Activated naive CD8-positive, alpha-beta T cell (primary cell): ENCODE measurements at regions not wholly inside any gene's neighbourhood (a gene's known extent, or its start where the extent isn't known, plus 50 kb on each side); places are given as distances from the start of the nearest gene placed in this dataset.

ENCODE experiments used
- H3K27ac Mint-ChIP-seq: one replicate; pipeline ENCODE4 v1.8.0; 2021; ENCODE audit warnings: mixed read lengths
- H3K27me3 Mint-ChIP-seq: one replicate; pipeline ENCODE4 v1.8.0; 2021; ENCODE audit warnings: mixed read lengths
- H3K36me3 Mint-ChIP-seq: one replicate; pipeline ENCODE4 v1.8.0; 2021; ENCODE audit warnings: mixed read lengths
- H3K4me1 Mint-ChIP-seq: one replicate; pipeline ENCODE4 v1.8.0; 2021; ENCODE audit warnings: low read depth, mixed read lengths
- H3K4me3 Mint-ChIP-seq: one replicate; pipeline ENCODE4 v1.8.0; 2021; ENCODE audit warnings: mild to moderate bottlenecking, mixed read lengths
- H3K9me3 Mint-ChIP-seq: one replicate; pipeline ENCODE4 v1.8.0; 2021; ENCODE audit warnings: low read depth, mixed read lengths

DNA sequence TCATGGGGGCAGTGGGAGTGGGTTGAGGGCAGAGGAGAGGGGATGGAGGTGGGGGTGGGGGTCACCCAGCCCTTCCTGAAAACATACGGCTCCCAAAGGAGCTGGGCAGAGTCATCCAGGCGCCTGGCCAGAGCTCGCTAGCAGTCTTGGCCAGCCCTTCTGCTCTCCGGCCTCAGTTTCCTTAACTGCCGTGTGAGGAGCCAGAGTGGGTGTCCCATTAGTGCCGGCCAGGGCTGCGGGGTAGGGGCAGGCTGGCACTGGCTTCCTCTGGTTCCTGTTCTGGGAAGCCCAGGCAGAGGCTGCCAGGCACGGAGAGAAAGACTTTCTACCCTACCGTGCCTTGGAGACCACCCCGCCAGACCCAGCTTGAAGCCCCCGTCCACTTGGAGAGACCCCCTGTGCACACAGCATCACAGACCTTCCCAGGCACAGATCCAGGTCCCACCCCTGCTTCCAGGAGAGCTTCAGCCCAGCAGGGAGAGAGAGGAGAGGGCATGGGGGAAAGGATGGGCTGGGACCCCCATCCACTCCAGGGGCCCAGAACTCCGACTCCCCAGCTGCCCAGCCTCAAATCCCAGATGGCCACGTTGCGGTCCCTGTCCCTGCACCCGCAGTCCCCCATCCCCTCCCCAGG lies 93.3 kb downstream of the RFLNA start:
- Mint-ChIP-seq H3K27me3 (no peaks in the 10 kb centered on the region), H3K4me1 (peaks cover 28% of the 10 kb centered on the region), H3K27ac (no peak overlapping the region), H3K4me3 (no peak overlapping the region), H3K36me3 (no peaks in the 10 kb centered on the region), H3K9me3 (no peaks in the 10 kb centered on the region)

DNA sequence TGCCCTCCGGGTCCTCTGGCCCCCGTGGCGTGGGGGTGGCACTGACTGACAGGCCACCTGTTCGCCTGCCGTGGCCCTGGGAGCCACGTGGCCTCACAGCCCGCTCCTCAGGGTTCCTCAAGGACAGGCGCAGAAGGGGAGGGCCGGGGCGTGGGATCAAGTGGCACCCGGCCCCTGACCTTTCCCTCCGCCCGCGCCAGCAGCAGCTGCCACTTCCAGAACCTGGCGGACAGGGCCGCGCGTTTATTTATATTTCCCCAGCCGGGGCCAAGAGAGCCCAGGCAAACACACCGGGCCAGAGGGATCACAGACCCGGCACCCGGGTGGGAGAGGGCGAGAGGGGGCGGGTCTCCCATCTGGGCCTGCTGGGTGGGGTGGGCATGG lies 92.6 kb downstream of the RFLNA start:
- no peak overlapping the region for H3K27ac Mint-ChIP-seq
- H3K9me3 Mint-ChIP-seq = no peaks in the 10 kb centered on the region
- no peaks in the 10 kb centered on the region for H3K27me3 Mint-ChIP-seq
- H3K4me1 Mint-ChIP-seq = peaks cover 27% of the 10 kb centered on the region
- no peak overlapping the region for H3K4me3 Mint-ChIP-seq
- H3K36me3 Mint-ChIP-seq = no peaks in the 10 kb centered on the region

DNA sequence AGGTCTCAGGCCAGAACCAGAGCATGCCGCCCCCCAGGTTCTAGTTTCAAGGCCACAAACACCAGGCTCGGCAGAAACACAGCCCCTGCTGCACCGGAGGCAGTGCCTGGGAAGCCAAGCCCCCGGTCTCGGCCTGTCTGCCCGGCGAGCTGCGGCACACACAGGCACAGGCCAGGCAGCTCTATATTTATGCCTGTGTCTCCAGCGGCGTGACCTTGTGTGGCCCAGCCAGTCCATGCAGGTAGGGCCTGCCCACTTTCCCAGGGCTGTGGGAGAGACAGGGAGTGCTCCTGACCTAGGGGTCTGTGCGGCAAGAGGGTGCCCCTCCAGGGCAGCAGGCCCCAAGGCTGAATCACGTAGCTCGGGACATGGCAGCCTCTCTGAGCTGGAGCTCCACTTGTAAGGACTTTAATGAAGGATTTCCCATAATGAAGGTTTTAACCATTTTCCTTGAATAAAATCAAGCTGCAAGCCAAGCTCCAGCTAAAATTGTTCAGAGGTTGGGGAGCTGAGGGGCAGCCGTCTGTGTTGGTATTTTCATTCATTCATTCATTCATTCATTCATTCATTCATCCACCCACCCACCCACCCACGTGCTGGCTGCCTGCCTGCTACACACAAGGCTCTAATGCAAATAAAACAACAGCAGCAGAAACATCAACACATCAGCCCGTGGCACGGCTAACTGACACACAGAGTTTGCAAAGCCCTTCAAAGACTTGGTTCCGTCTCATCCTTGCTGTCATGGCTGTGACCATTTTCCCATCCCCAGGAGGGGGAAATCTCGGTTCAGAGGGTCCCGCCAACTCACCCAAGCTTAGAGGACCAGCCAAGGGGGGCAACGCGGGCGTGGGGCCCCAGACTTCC lies 92.0 kb downstream of the RFLNA start:
- Mint-ChIP-seq H3K27me3 (no peaks in the 10 kb centered on the region), H3K4me3 (no peak overlapping the region), H3K4me1 (peaks cover 20% of the 10 kb centered on the region), H3K36me3 (no peaks in the 10 kb centered on the region), H3K9me3 (no peaks in the 10 kb centered on the region), H3K27ac (no peak overlapping the region)

DNA sequence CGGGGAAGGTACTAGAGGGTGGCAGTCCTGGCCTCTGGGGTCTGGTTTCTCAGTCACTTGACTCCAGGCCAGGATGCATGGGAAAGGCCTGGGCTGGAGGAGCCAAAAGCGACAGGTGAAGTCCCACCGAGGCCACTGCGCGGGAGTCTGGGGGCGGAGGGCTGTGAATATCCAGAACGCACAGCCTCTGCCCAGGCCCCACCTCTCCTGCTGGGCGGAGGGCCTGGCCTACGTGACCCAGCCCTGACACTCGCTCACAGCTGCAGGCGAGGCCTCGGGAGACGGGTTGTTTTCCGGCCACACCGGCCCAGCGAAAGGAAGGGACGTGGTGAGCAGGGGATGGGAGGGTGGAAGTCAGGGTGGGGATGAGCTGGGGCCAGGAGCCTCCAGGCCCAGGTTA lies 91.2 kb downstream of the RFLNA start:
- no peak overlapping the region for H3K27ac Mint-ChIP-seq

DNA sequence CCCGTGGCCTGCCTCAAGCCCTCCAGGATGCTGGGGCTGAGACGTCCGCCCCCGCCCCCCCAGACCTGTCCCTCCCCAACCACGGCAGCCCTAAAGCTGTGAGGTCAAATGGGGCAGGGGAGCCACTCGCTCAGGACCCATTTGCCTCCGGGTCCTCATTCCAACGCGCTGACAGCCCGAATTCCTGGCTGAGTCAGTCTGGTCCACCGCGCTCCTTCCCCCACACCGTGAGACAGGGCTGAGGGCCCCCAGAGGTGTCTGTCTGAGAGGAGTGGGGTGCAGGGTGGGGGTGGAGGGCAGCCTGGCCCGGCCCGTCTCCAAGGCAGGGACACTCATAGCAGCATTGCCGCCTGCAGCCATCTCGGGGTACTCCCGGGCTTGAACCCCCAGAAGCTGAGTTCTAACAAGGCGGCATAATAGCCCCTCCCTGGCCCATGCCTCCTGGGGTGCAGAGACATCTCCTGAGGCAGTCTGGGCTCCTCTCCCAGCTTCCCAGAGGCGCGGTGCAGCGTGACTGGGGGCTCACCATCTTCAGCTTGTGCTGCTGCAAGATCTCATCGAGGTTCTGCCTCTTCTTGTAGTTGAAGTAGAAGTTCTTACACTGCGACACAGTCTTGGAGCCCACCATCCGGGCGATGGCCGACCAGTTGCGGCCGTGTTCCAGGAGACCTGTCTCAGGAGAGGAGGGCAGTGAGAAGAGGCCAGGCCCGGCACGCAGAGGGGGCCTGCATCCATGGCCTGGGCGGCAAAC lies 90.5 kb downstream of the RFLNA start:
- Mint-ChIP-seq H3K27me3 (no peaks in the 10 kb centered on the region), H3K4me1 (peaks cover 8% of the 10 kb centered on the region), H3K36me3 (no peaks in the 10 kb centered on the region), H3K4me3 (no peak overlapping the region), H3K9me3 (no peaks in the 10 kb centered on the region), H3K27ac (no peak overlapping the region)

More for the DNA sequence above, 91.2 kb downstream of the RFLNA start:
- no peak overlapping the region for H3K4me3 Mint-ChIP-seq
- H3K9me3 Mint-ChIP-seq = no peaks in the 10 kb centered on the region
- no peaks in the 10 kb centered on the region for H3K27me3 Mint-ChIP-seq
- no peaks in the 10 kb centered on the region for H3K36me3 Mint-ChIP-seq
- peaks cover 12% of the 10 kb centered on the region for H3K4me1 Mint-ChIP-seq

DNA sequence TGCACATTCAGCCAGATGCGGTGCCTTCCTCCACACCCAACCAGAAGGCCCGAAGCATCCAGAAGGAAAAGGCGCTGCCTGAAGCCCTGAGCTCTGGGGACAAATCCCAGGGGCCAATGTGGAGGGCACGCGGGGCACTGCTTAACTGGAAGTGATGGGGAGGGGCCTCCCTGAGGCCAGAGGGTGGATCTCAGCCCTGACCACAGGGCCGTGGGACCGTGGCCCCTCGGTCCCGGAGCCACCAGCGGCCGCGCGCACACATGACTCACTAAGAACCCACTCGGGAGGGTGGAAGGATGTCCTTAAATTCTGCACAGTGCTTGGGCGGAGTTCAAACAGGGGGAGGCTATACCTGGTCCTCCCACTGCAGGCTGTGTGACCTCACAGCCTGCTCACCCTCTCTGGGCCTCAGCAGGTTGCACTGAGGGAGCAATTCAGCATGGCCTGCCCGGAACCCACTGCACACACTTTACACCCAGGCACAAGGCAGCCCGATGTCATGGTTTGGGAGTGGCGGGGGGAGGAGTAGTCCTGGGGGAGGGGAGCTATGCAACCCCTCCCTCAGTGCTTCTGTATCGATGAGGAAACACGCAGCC lies 89.5 kb downstream of the RFLNA start:
- Mint-ChIP-seq H3K36me3 (no peaks in the 10 kb centered on the region), H3K4me3 (no peak overlapping the region), H3K27me3 (no peaks in the 10 kb centered on the region), H3K27ac (no peak overlapping the region), H3K4me1 (no peaks in the 10 kb centered on the region), H3K9me3 (no peaks in the 10 kb centered on the region)

DNA sequence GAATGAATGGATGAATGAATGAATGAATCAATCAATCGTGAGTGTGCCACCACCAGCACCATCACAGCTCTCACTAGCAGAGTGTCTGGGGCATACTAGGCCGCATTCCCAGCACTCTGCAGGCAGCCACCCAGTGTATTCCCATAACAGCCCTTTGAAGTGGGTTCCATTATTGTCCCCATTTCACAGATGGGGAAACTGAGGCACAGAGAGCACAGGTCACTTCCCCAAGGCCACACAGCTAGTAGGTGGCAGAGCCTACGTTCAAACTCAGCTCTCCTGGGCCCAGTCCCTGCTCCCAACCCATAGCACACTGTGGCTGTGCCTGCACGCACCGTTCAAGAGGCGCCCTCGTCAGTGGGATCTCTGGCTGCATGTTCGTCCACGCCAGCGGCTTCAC lies 88.1 kb downstream of the RFLNA start:
- H3K27me3 Mint-ChIP-seq = no peaks in the 10 kb centered on the region
- no peak overlapping the region for H3K27ac Mint-ChIP-seq
- no peaks in the 10 kb centered on the region for H3K36me3 Mint-ChIP-seq
- H3K4me1 Mint-ChIP-seq = no peaks in the 10 kb centered on the region
- H3K9me3 Mint-ChIP-seq = no peaks in the 10 kb centered on the region
- no peak overlapping the region for H3K4me3 Mint-ChIP-seq

DNA sequence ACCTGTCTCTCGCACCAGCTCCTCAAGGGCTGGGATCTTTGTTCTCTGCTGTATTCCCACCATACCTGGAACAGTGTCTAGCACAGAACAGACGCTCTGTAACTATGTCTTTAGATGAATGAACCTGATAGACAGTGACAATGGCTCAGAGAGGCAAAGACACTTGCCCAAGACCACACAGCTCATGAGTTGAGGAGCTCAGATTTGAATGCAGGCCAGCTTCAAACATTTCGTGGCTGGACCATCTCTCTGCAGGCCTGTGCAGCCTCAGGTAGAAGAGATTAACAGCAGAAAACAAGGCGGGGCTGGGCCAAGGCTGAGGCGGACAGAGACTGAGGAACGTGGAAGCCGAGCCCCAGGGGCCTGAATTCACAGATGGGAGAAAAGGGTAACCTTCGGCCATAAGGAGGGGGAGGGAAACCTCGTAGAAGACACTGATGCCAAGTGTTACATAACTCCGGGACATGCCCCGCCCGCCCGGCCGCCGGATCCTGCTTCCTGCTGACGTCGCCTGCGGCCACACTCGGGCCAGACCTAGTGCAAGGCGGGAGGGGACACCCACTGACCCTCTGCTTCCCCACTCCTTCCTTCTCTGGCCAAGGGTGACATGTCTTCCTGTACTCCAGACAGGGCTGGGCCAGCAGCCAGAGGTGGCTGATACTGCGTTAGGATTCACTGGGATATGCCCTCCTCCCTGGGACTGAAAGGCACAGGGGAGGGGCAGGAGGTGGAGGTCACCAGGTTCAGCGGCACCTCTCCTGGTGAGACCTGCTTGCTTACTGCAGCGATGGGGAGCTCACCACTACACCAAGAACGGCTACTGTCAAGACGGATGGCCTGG lies 86.8 kb downstream of the RFLNA start:
- H3K27ac Mint-ChIP-seq = no peak overlapping the region

DNA sequence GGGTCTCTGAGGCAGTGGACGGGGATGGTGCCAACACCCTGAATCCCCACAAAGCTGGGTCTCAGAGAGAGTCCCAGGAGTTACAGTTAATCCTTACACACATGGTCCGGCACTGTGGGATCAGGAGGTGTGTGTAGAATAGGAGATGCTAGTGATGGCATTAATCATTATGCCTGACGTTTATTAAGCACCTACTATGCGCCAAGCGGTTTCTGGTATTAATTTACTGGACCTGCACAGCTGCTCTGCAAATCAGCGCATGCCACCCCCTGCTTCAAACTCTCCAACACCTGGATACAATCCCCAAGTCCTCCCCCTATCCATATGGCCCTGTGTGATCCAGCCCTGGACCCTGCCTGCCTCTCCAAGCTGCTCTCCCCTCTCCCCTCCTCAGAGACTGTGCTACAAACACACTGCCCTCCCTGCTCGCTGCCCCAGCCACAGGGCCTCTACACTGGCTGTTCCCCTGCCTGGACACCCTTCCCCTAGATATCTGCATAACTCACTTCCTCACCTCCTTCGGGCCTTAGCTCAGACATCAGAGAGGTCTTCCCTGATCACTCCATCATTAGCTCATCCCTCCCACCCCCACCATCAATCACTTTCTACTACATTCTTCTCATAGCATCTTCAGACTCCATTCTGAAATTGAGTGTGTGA lies 86.0 kb downstream of the RFLNA start:
- no peaks in the 10 kb centered on the region for H3K36me3 Mint-ChIP-seq
- no peaks in the 10 kb centered on the region for H3K4me1 Mint-ChIP-seq
- no peak overlapping the region for H3K27ac Mint-ChIP-seq
- no peaks in the 10 kb centered on the region for H3K27me3 Mint-ChIP-seq
- H3K4me3 Mint-ChIP-seq = no peak overlapping the region
- no peaks in the 10 kb centered on the region for H3K9me3 Mint-ChIP-seq

More for the DNA sequence above, 86.8 kb downstream of the RFLNA start:
- no peaks in the 10 kb centered on the region for H3K36me3 Mint-ChIP-seq
- H3K9me3 Mint-ChIP-seq = no peaks in the 10 kb centered on the region
- H3K27me3 Mint-ChIP-seq = no peaks in the 10 kb centered on the region
- H3K4me3 Mint-ChIP-seq = no peak overlapping the region
- H3K4me1 Mint-ChIP-seq = no peaks in the 10 kb centered on the region

DNA sequence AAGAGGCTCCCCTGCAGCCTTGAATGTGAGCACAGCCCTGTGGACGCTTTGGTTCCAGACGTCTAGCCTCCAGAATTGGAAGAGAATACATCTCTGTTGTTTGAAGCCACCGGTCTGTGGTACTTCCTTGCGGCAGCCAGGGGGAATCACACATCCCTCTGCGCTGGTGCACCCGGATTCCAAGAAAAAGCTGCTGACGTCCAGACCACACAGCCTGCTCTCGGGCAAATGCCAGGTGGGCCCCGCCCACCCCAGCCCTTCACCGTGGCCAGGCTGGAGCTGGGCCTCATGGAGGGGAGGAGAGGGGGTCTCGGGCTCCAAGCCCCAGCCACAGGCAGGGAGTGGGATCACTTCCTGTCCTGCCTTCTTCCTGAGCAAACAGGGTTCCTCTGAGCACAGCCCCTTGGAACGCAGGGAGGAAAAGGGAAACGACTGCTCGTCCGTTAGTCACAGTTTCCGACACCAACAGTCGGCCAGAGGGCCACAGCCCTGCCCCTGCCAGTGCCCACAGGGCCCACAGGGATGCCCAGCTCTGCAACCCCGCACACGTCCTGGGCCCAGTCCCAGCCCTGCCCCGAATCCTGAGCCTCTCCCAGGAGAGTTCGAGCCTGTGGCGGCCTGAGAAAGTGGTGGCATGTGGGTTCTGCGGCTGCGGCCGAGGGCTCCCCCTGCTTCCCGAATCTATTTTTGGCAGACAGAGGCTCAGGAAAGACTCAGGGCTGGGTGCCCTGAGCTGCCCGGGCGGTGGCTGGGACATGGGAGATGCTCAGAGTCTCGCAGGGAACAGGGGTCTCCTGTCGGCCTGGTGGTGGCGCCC lies 85.3 kb downstream of the RFLNA start:
- H3K4me3 Mint-ChIP-seq = no peak overlapping the region
- no peaks in the 10 kb centered on the region for H3K9me3 Mint-ChIP-seq
- no peaks in the 10 kb centered on the region for H3K27me3 Mint-ChIP-seq
- H3K27ac Mint-ChIP-seq = no peak overlapping the region
- H3K36me3 Mint-ChIP-seq = no peaks in the 10 kb centered on the region
- H3K4me1 Mint-ChIP-seq = no peaks in the 10 kb centered on the region

DNA sequence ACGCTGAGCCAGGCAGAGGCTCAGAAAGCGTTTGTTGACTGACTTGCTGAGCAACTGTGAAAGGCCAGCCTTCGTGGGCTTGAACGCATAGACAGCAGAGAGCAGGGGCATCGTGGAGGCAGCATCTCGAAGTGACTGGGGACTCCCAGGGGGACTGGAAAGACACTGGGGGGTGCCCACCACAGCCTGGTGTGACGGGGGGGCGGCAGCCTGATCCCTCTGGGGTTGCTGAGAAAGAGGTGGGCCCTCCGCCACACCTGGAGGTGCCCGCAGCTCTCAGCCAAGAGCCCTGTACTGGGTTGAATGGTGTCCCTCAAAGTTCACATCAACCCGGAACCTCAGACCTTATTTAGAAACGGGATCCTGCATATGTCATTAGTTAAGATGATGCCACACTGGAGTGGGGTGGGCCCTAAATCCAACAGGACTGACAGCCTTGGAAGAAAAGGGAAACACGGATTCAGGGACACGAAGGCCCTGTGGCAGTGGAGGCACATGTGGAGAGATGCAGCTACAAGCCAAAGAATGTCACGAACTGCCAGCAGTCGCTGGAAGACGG lies 84.6 kb downstream of the RFLNA start:
- Mint-ChIP-seq H3K9me3 (no peaks in the 10 kb centered on the region), H3K4me1 (no peaks in the 10 kb centered on the region), H3K27ac (no peak overlapping the region), H3K36me3 (no peaks in the 10 kb centered on the region), H3K27me3 (no peaks in the 10 kb centered on the region), H3K4me3 (no peak overlapping the region)

DNA sequence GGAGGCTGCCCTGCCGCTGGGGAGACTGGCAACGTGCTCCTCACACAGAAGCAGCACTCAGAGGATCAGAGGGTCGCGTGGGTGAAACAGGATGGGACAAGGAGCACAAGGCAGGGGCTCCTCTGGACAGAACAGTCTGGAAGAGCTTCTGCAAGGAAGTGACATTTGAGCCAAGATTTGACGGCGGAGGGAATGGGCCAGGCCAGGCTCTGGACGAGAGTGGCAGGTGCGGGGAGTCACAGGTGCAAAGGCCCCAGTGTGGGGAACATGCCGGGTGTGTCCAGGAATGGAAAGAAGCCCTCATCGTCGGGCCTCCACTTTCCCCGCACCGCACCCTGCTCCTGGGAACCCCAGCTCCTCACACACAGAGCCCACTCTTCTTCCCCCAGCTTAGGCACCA lies 84.0 kb downstream of the RFLNA start:
- H3K36me3 Mint-ChIP-seq = no peaks in the 10 kb centered on the region
- H3K9me3 Mint-ChIP-seq = no peaks in the 10 kb centered on the region
- no peak overlapping the region for H3K4me3 Mint-ChIP-seq
- H3K27me3 Mint-ChIP-seq = no peaks in the 10 kb centered on the region
- no peaks in the 10 kb centered on the region for H3K4me1 Mint-ChIP-seq
- no peak overlapping the region for H3K27ac Mint-ChIP-seq

DNA sequence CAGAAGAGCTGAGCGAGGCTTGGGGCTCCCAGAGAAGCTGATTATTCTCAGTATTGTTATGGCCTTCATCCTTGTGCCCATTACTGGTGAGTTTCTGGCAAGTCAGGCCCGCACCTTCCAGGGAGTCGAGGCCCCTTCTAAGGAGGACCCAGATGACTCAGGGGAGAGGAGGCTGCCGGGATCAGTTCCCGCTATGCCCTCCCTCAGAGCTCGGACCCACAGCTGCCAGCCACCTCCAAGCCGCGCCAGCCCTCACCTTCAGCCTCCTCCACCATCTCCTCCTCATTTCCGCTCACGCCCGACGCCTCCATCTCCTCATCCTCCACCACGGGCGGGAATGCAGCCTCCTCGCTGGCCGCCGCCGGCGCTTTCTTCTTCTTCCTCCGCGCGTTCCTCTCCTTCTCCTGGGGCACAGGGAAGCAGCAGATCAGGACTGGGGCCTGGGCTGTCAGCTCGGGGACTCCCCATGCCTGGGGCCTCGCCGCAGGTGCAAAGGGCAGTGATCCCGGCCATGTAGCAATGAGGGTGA lies 83.2 kb downstream of the RFLNA start:
- no peaks in the 10 kb centered on the region for H3K4me1 Mint-ChIP-seq
- no peaks in the 10 kb centered on the region for H3K9me3 Mint-ChIP-seq
- H3K36me3 Mint-ChIP-seq = no peaks in the 10 kb centered on the region
- no peak overlapping the region for H3K4me3 Mint-ChIP-seq
- no peaks in the 10 kb centered on the region for H3K27me3 Mint-ChIP-seq
- H3K27ac Mint-ChIP-seq = no peak overlapping the region
